Thymus (tissue), 11 donors: ENCODE measurements at regions not wholly inside any gene's neighbourhood (a gene's known extent, or its start where the extent isn't known, plus 50 kb on each side); places are given as distances from the start of the nearest gene placed in this dataset.

Source experiments
- DNase-seq, 9 donors: peaks; one replicate each; pipeline ENCODE4 v3.0.0-alpha.2; 2013; ENCODE audit warnings: low spot score in 9 of 9, low read depth in 6 of 9, missing footprints in 1 of 9
- H3K27ac ChIP-seq, 2 donors: one replicate each; pipeline ENCODE4 v1.5.1; 2013; ENCODE audit warnings: control low read depth in 1 of 2, low read depth in 1 of 2, low read length in 1 of 2, mild to moderate bottlenecking in 1 of 2, moderate library complexity in 1 of 2
- H3K27me3 ChIP-seq, 2 donors: one replicate each; pipeline ENCODE4 v1.5.1; 2013; ENCODE audit warnings: low read length in 1 of 2; ENCODE audit not compliant: control insufficient read depth in 2 of 2, insufficient read depth in 1 of 2
- H3K36me3 ChIP-seq, 2 donors: one replicate each; pipeline ENCODE4 v1.5.1; 2013; ENCODE audit warnings: low read length in 1 of 2, mild to moderate bottlenecking in 1 of 2, moderate library complexity in 1 of 2; ENCODE audit not compliant: control insufficient read depth in 2 of 2, insufficient read depth in 2 of 2
- H3K4me1 ChIP-seq, 2 donors: one replicate each; pipeline ENCODE4 v1.5.1; 2013; ENCODE audit warnings: low read length in 2 of 2; ENCODE audit not compliant: control insufficient read depth in 2 of 2, insufficient read depth in 2 of 2
- H3K4me3 ChIP-seq, 2 donors: one replicate each; pipeline ENCODE4 v1.5.1; 2013; ENCODE audit warnings: low read length in 2 of 2, control low read depth in 1 of 2, mild to moderate bottlenecking in 1 of 2
- H3K9me3 ChIP-seq, 2 donors: one replicate each; pipeline ENCODE4 v1.5.1; 2013; ENCODE audit warnings: low read length in 1 of 2, mild to moderate bottlenecking in 1 of 2; ENCODE audit not compliant: control insufficient read depth in 2 of 2, insufficient read depth in 1 of 2
- WGBS: extraction: QIAGEN DNeasy Blood & Tissue Kit; methylation state at CpG from one replicate; pipeline ENCODE4 v1.1.7; 2013; 5-methylcytosine and 5-hydroxymethylcytosine counted together
- donor health status: healthy.

- Histone ChIP-seq H3K9me3 (no peaks in the 10 kb centered on the region), H3K36me3 (no peaks in the 10 kb centered on the region), H3K27me3 (no peaks in the 10 kb centered on the region), H3K4me1 (no peaks in the 10 kb centered on the region), H3K27ac (no peak overlapping the region), H3K4me3 (no peak overlapping the region)
- no peak for DNase-seq
- 92% methylated on average over 1 of the region's 1 CpG for WGBS
Observed at GRCh38 chr4:20478412-20478811, 221.8 kb upstream of the PACRGL start.

- DNase-seq, result no peak
- WGBS, result 87% methylated on average over 7 of the region's 7 CpGs
- Histone ChIP-seq H3K36me3 (no peaks in the 10 kb centered on the region), H3K4me1 (no peaks in the 10 kb centered on the region), H3K27me3 (no peaks in the 10 kb centered on the region), H3K9me3 (no peaks in the 10 kb centered on the region), H3K4me3 (no peak overlapping the region), H3K27ac (no peak overlapping the region)
Observed at GRCh38 chr4:20480165-20480947, 219.9 kb upstream of the PACRGL start.

DNA sequence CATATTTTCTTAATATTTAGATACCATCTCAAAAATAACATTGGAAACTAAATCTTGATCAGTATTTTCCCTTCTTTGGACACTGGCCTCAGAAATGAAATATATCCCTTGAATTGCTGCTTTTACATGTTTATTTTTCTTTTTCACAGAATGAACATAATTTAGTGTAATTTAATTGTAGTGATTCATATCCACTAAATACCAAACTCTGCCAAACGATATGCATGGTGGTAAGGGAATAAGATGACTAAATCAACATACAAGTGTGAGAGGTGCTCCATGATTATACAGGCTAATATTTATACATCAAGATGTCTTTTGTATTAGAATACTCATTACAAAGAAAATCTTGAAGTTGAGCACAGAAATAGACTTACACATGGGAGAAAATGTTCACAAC lies 216.8 kb upstream of the PACRGL start:
- WGBS, result 97% methylated on average over 1 of the region's 1 CpG
- no peak for DNase-seq
- no peaks in the 10 kb centered on the region for H3K27me3 ChIP-seq
- no peak overlapping the region for H3K27ac ChIP-seq
- H3K4me3 ChIP-seq, result no peak overlapping the region
- no peaks in the 10 kb centered on the region for H3K36me3 ChIP-seq
- H3K4me1 ChIP-seq, result no peaks in the 10 kb centered on the region
- H3K9me3 ChIP-seq, result no peaks in the 10 kb centered on the region

DNA sequence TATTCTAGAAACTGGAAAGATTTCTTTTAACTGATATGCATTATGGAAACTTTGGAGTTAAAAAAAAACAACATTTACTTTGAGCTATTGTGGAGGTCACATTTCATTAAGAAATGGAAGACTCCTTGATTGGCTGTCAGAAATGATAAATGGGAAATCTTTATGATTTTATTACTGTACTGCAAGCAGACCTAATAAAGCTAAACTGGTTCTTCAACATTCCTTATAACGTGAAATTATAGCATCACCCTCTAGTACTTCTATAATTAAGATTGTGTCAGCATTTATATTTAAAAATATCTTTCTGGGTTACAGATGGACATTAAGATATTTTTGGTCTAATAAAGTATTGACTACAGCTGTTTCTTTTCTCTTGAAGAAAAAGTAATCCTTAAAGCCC lies 213.8 kb upstream of the PACRGL start:
- Histone ChIP-seq H3K4me3 (no peak overlapping the region), H3K27ac (no peak overlapping the region), H3K36me3 (no peaks in the 10 kb centered on the region), H3K27me3 (no peaks in the 10 kb centered on the region), H3K4me1 (no peaks in the 10 kb centered on the region), H3K9me3 (no peaks in the 10 kb centered on the region)
- no peak for DNase-seq
- 84% methylated on average over 1 of the region's 1 CpG for WGBS

DNA sequence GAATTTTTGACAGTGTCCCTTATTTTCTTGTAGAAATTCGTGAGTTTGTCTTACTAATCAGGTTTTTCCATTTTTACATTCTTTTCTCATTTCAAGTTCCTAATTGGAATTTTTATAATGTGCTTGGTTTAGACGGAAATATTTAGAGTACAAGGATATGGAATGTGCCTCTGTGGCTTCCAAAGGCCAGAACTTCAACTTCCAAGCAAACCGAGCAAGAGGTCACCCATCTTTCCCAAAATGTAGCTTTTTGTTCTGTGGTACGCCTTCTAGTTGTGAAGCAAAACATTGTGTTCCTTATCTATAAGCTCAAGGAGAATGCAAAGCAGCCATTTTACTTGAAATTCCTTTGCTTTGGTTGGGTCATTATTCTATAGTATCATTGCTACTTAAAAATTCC lies 212.8 kb upstream of the PACRGL start:
- no peak for DNase-seq
- Histone ChIP-seq H3K4me3 (no peak overlapping the region), H3K36me3 (no peaks in the 10 kb centered on the region), H3K27me3 (no peaks in the 10 kb centered on the region), H3K27ac (no peak overlapping the region), H3K9me3 (no peaks in the 10 kb centered on the region), H3K4me1 (no peaks in the 10 kb centered on the region)
- whole genome bisulfite sequencing, result 83% methylated on average over 4 of the region's 4 CpGs

GRCh38 chr4:20487852-20488251 lies 212.4 kb upstream of the PACRGL start:
- Histone ChIP-seq H3K36me3 (no peaks in the 10 kb centered on the region), H3K4me1 (no peaks in the 10 kb centered on the region), H3K4me3 (no peak overlapping the region), H3K9me3 (no peaks in the 10 kb centered on the region), H3K27ac (no peak overlapping the region), H3K27me3 (no peaks in the 10 kb centered on the region)
- WGBS, result 95% methylated on average over 1 of the region's 1 CpG
- no peak for DNase-seq

GRCh38 chr4:20490734-20491133 lies 209.5 kb upstream of the PACRGL start:
- no peak overlapping the region for H3K4me3 ChIP-seq
- H3K27ac ChIP-seq, result no peak overlapping the region
- H3K4me1 ChIP-seq, result no peaks in the 10 kb centered on the region
- H3K9me3 ChIP-seq, result no peaks in the 10 kb centered on the region
- DNase-seq, result no peak
- WGBS, result 53% methylated on average over 3 of the region's 3 CpGs
- no peaks in the 10 kb centered on the region for H3K27me3 ChIP-seq
- H3K36me3 ChIP-seq, result no peaks in the 10 kb centered on the region

GRCh38 chr4:20493761-20494353 lies 206.4 kb upstream of the PACRGL start:
- no peaks in the 10 kb centered on the region for H3K9me3 ChIP-seq
- H3K4me3 ChIP-seq, result no peak overlapping the region
- H3K27ac ChIP-seq, result no peak overlapping the region
- no peak for DNase-seq
- 93% methylated on average over 1 of the region's 1 CpG for WGBS
- H3K27me3 ChIP-seq, result no peaks in the 10 kb centered on the region
- no peaks in the 10 kb centered on the region for H3K4me1 ChIP-seq
- H3K36me3 ChIP-seq, result no peaks in the 10 kb centered on the region

DNA sequence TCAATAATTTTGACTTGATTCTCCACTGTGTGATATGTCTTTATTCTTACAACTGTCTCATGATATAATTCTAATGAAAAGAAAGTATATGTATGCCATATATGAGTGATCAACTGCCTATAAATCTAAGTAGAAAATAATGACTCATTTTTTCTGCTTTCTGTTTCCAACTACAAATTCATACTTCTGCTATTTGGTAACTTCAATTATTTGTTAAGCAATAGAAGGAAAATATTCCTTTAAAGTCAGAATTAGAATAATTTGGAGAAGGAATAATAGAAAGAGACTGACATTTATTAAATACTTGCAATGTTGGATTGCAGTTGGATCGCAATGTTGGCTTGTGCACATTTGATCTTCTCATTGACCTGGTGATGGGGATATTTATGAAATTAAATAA lies 204.2 kb upstream of the PACRGL start:
- 93% methylated on average over 1 of the region's 1 CpG for WGBS
- Histone ChIP-seq H3K4me3 (no peak overlapping the region), H3K4me1 (no peaks in the 10 kb centered on the region), H3K27ac (no peak overlapping the region), H3K9me3 (no peaks in the 10 kb centered on the region), H3K27me3 (no peaks in the 10 kb centered on the region), H3K36me3 (no peaks in the 10 kb centered on the region)
- DNase-seq, result no peak
